NCI-H2107 treated with DMSO at 0.1 percent for 48 hours (cell line): ENCODE measurements at regions not wholly inside any gene's neighbourhood (a gene's known extent, or its start where the extent isn't known, plus 50 kb on each side); places are given as distances from the start of the nearest gene placed in this dataset.
A peak's percentile ranks its signal among the peaks of the same experiment; 100 is the strongest.
"Not testable (repeated sequence)": the region's sequence is repeated elsewhere in the genome, so short reads cannot be mapped to it uniquely, and the experiment has no call there.

Experiments used
- DNase-seq: peaks from one replicate; lab custom pipeline; 2025; ENCODE audit not compliant: unreplicated experiment; lab: John Stamatoyannopoulos, UW

- no peak for DNase-seq
Measured at GRCh38 chr11:80327956-80328614, 887.3 kb upstream of the TENM4 start.

GRCh38 chr11:80321786-80322185 lies 881.0 kb upstream of the TENM4 start:
- no peak for DNase-seq

- DNase-seq = peak; percentile 4
Measured at GRCh38 chr11:80320765-80321164, 879.9 kb upstream of the TENM4 start.

GRCh38 chr11:80320226-80320625 lies 879.4 kb upstream of the TENM4 start:
- DNase-seq = peak; percentile 27

- no peak for DNase-seq
Measured at GRCh38 chr11:80317612-80318011, 876.8 kb upstream of the TENM4 start.

- no peak for DNase-seq
Measured at GRCh38 chr11:80315200-80315599, 874.4 kb upstream of the TENM4 start.

- DNase-seq = no peak
Measured at GRCh38 chr11:80309301-80309700, 868.5 kb upstream of the TENM4 start.

- no peak for DNase-seq
Measured at GRCh38 chr11:80307676-80308075, 866.8 kb upstream of the TENM4 start.

- DNase-seq = no peak
Measured at GRCh38 chr11:80297858-80298632, 857.2 kb upstream of the TENM4 start.

GRCh38 chr11:80293293-80293692 lies 852.5 kb upstream of the TENM4 start:
- DNase-seq = no peak

GRCh38 chr11:80284946-80285785 lies 844.3 kb upstream of the TENM4 start:
- DNase-seq = no peak

- no peak for DNase-seq
Measured at GRCh38 chr11:80282643-80283042, 841.8 kb upstream of the TENM4 start.

- no peak for DNase-seq
Measured at GRCh38 chr11:80281194-80281593, 840.4 kb upstream of the TENM4 start.

- no peak for DNase-seq
Measured at GRCh38 chr11:80280737-80281136, 839.9 kb upstream of the TENM4 start.

GRCh38 chr11:80261776-80262175 lies 820.9 kb upstream of the TENM4 start:
- no peak for DNase-seq

- not testable (repeated sequence) for DNase-seq
Measured at GRCh38 chr11:80257319-80258015, 816.6 kb upstream of the TENM4 start.

GRCh38 chr11:80255021-80255420 lies 814.2 kb upstream of the TENM4 start:
- no peak for DNase-seq

- DNase-seq = no peak
Measured at GRCh38 chr11:80241766-80242165, 800.9 kb upstream of the TENM4 start.

GRCh38 chr11:80240245-80240644 lies 799.4 kb upstream of the TENM4 start:
- DNase-seq = no peak

- DNase-seq = no peak
Measured at GRCh38 chr11:80239217-80239616, 798.4 kb upstream of the TENM4 start.

- no peak for DNase-seq
Measured at GRCh38 chr11:80227915-80228314, 787.1 kb upstream of the TENM4 start.
